ENCODE measurements at regions not wholly inside any gene's neighbourhood (a gene's known extent, or its start where the extent isn't known, plus 50 kb on each side); places are given as distances from the start of the nearest gene placed in this dataset.
"Not testable (repeated sequence)": the region's sequence is repeated elsewhere in the genome, so short reads cannot be mapped to it uniquely, and the experiment has no call there.

DNA sequence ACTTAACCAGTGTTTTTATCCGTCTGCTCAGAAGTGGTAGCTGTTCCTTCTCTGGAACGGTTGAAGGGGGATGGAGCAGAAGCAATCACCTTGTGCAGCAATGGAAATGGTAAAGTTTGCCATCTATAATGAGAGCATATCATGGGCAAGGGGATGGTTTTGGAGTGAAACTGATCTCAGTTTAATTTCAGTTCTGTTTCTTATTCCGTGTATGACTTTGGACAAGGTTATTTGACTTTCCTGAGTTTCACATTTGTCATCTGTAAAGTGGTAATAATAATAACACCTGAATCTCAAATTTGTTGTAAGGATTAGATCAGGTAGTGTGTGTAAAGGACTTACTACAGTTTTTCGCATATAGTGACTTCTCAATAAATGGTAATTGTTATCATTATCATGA lies 106.1 kb downstream of the PCSK1 start:
- Mint-ChIP-seq H3K27ac (ENCODE audit: unreplicated experiment) (no peak overlapping the region), H3K36me3 (ENCODE audit: low read depth) (no peaks in the 10 kb centered on the region), H3K4me3 (no peak overlapping the region), H3K9me3 (peaks cover 2% of the 10 kb centered on the region), H3K4me1 (peaks cover 4% of the 10 kb centered on the region), H3K27me3 (ENCODE audit: low read depth) (no peaks in the 10 kb centered on the region)
- no peak for DNase-seq (ENCODE audit: low read depth, low spot score)
- TF ChIP-seq, protein P1, sequence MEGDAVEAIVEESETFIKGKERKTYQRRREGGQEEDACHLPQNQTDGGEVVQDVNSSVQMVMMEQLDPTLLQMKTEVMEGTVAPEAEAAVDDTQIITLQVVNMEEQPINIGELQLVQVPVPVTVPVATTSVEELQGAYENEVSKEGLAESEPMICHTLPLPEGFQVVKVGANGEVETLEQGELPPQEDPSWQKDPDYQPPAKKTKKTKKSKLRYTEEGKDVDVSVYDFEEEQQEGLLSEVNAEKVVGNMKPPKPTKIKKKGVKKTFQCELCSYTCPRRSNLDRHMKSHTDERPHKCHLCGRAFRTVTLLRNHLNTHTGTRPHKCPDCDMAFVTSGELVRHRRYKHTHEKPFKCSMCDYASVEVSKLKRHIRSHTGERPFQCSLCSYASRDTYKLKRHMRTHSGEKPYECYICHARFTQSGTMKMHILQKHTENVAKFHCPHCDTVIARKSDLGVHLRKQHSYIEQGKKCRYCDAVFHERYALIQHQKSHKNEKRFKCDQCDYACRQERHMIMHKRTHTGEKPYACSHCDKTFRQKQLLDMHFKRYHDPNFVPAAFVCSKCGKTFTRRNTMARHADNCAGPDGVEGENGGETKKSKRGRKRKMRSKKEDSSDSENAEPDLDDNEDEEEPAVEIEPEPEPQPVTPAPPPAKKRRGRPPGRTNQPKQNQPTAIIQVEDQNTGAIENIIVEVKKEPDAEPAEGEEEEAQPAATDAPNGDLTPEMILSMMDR (conservative IDR thresholded peaks at IDR 0.05): no peak

DNA sequence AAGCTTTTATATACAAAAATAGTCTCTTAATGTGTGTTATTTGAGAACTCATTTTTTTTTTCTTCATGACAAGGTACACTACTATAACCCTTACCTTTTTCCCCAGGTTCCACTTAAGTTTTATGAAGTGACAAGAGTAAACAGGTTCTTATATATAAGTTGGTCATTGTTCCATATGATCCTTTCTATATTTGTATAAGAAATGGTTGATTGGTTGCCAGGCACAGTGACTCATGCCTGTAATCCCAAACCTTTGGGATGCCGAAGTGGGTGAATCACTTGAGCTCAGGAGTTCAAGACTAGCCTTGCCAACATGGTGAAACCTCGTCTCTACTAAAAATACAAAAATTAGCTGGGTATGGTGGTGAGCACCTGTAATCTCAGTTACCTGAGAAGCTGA lies 108.3 kb downstream of the PCSK1 start:
- Mint-ChIP-seq H3K36me3 (ENCODE audit: low read depth) (no peaks in the 10 kb centered on the region), H3K4me1 (no peaks in the 10 kb centered on the region), H3K27ac (ENCODE audit: unreplicated experiment) (no peak overlapping the region), H3K4me3 (no peak overlapping the region), H3K27me3 (ENCODE audit: low read depth) (no peaks in the 10 kb centered on the region), H3K9me3 (peaks cover 2% of the 10 kb centered on the region)
- TF ChIP-seq, protein P1 (conservative IDR thresholded peaks at IDR 0.05): no peak
- no peak for DNase-seq (ENCODE audit: low read depth, low spot score)

DNA sequence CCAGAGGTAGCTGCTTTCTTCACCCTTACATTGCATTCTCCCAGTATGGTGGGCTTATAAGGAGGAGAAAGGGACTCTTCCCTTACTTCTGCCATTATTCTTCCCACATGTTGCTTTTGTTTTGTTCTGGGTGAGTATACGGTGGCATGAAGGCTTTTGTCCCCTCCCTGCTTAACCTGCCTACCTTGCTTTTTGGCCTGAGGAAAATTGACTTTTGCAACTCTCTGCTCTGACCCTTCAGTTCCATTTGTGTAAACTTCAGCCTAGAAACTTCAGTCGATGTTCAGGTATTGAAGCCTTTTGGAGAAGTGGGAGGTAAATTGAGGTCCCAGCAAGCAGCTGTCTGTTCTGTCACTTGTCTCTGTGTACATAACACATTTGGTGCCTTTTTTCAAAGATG lies 110.2 kb downstream of the PCSK1 start:
- H3K27ac Mint-ChIP-seq (ENCODE audit: unreplicated experiment): no peak overlapping the region
- no peaks in the 10 kb centered on the region for H3K36me3 Mint-ChIP-seq (ENCODE audit: low read depth)
- H3K27me3 Mint-ChIP-seq (ENCODE audit: low read depth): no peaks in the 10 kb centered on the region
- no peaks in the 10 kb centered on the region for H3K4me1 Mint-ChIP-seq
- H3K4me3 Mint-ChIP-seq: no peak overlapping the region
- TF ChIP-seq, protein P1 (conservative IDR thresholded peaks at IDR 0.05): no peak
- H3K9me3 Mint-ChIP-seq: peaks cover 2% of the 10 kb centered on the region
- DNase-seq (ENCODE audit: low read depth, low spot score): no peak

DNA sequence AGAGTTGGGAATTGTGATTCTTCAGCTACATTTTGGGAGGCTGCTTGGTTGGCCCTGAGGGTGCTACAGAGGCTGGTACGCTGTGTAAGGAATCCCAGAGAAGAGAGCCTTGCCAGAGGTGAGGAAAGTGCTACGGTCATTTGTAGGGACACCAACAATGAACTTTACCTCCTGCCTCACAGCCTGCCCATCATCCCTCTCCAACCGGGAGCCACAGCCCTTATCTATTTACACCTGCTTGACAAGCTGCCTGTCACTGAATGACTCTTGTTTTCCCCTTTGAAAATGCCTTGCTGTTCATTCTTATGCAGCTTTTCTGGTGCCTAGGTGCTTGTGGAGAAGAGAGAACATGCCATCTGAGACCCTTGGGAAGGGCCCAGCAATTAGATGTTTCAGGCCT lies 110.8 kb downstream of the PCSK1 start:
- H3K9me3 Mint-ChIP-seq: peaks cover 2% of the 10 kb centered on the region
- no peaks in the 10 kb centered on the region for H3K4me1 Mint-ChIP-seq
- H3K4me3 Mint-ChIP-seq: no peak overlapping the region
- no peaks in the 10 kb centered on the region for H3K27me3 Mint-ChIP-seq (ENCODE audit: low read depth)
- no peaks in the 10 kb centered on the region for H3K36me3 Mint-ChIP-seq (ENCODE audit: low read depth)
- no peak overlapping the region for H3K27ac Mint-ChIP-seq (ENCODE audit: unreplicated experiment)
- TF ChIP-seq, protein P1 (conservative IDR thresholded peaks at IDR 0.05): no peak
- no peak for DNase-seq (ENCODE audit: low read depth, low spot score)

DNA sequence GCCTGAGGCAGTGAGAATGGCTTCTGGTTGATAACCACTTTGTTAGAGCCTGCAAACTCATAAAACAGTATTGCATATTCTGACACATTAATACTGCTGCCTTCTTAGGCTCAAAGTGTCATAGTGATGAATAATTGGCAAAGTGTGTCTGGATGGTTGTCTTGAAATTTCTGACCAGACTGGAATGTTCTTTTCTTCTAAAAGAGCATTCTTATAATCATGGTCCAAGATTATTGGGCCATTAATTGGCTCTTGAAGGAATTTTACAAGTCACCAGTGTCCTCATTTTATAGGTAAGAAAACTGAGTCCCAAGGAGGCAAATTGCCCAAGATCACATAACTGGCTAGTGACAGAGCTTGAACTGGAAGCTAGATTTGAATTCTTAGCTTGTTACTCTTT lies 111.7 kb downstream of the PCSK1 start:
- H3K27ac Mint-ChIP-seq (ENCODE audit: unreplicated experiment): no peak overlapping the region
- H3K36me3 Mint-ChIP-seq (ENCODE audit: low read depth): no peaks in the 10 kb centered on the region
- H3K4me3 Mint-ChIP-seq: no peak overlapping the region
- H3K27me3 Mint-ChIP-seq (ENCODE audit: low read depth): no peaks in the 10 kb centered on the region
- no peak for DNase-seq (ENCODE audit: low read depth, low spot score)
- TF ChIP-seq, protein P1 (conservative IDR thresholded peaks at IDR 0.05): no peak
- H3K4me1 Mint-ChIP-seq: no peaks in the 10 kb centered on the region
- peaks cover 2% of the 10 kb centered on the region for H3K9me3 Mint-ChIP-seq

DNA sequence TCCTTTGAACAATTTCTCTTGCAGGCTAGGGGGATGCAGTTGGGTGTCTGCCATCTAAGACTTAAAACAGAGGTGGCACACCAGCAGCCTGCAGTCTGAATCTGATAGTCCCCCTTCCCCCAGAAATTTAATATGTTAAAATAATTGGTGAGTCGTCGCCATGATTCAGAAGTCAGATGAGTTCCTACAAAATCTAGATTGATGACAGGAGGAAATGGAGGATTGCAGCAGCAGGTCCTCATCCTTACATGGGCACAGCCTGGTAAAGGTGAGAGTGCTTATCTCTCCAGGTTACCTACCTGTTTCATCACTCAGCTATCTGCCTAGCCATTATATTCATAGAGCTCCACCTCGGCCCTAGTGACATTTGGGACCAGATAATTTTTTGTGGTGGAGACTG lies 112.3 kb downstream of the PCSK1 start:
- H3K4me1 Mint-ChIP-seq: no peaks in the 10 kb centered on the region
- no peaks in the 10 kb centered on the region for H3K36me3 Mint-ChIP-seq (ENCODE audit: low read depth)
- H3K27ac Mint-ChIP-seq (ENCODE audit: unreplicated experiment): no peak overlapping the region
- no peaks in the 10 kb centered on the region for H3K9me3 Mint-ChIP-seq
- no peaks in the 10 kb centered on the region for H3K27me3 Mint-ChIP-seq (ENCODE audit: low read depth)
- TF ChIP-seq, protein P1 (conservative IDR thresholded peaks at IDR 0.05): no peak
- DNase-seq (ENCODE audit: low read depth, low spot score): no peak
- H3K4me3 Mint-ChIP-seq: no peak overlapping the region

DNA sequence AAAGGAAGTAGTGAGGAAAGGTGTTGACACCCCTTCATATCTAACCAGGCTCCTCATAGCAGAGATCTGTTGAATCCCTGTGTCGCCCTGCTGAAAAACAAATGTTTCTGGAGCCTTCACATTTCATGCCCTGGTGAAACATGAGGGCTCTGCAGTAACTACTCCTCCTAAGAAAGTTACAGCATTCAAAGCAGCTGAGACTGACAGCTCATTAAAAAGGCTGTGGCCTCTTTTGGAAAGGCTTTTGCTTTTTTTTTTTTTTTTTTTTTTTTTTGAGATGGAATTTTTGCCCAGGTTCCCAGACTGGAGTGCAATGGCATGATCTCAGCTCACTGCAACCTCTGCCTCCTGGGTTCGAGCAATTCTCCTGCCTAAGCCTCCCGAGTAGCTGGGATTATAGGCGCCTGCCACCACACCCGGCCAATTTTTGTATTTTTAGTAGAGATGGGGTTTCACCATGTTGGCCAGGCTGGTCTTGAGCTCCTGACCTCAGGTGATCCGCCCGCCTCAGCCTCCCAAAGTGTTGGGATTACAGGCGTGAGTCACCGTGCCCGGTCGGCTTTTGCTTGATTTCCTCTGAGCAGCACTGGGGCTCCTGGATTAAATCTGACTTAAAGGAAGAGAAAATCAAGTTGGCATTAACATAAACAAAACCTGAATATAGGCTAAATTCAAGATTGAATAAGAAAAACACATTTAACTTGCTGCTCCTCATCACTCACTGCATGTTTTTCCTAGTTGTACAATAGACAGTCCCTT lies 112.9 kb downstream of the PCSK1 start:
- not testable (repeated sequence) for H3K27me3 Mint-ChIP-seq (ENCODE audit: low read depth); DNase-seq (ENCODE audit: low read depth, low spot score); H3K9me3 Mint-ChIP-seq; H3K4me3 Mint-ChIP-seq; H3K27ac Mint-ChIP-seq (ENCODE audit: unreplicated experiment); H3K4me1 Mint-ChIP-seq; H3K36me3 Mint-ChIP-seq (ENCODE audit: low read depth)

Measured in neural crest cell (in vitro differentiated cells).